GM12878 (cell line): ENCODE measurements at regions not wholly inside any gene's neighbourhood (a gene's known extent, or its start where the extent isn't known, plus 50 kb on each side); places are given as distances from the start of the nearest gene placed in this dataset.

Experiments
- ATAC-seq: fragments of 200-7000 bp; cut with Tn5 transposase; 3 replicates; pipeline ENCODE4 v1.9.1; 2020; ENCODE audit warnings: mild to moderate bottlenecking, moderate library complexity
- BruUV-seq: library from RNA; stranded (reverse); fragments of 400-500 nt; replicated peaks from 2 replicates; lab custom pipeline; 2021; lab: Mats Ljungman, UMichigan
- CTCF ChIA-PET: fragments of 300-600 bp; sonication (Branson Sonifier 250); formaldehyde crosslinking; extraction: SDS; loops from one replicate; lab custom pipeline; 2021; ENCODE audit warnings: inconsistent platforms; lab: Yijun Ruan, JAX
- POLR2A ChIA-PET: fragments of 350-600 bp; formaldehyde crosslinking; extraction: SDS; loops from one replicate; lab custom pipeline; 2021; ENCODE audit warnings: inconsistent platforms; lab: Charles Lee
- RAD21 ChIA-PET: fragments of 300-600 bp; sonication (Branson Sonifier 250); formaldehyde crosslinking; loops from one replicate; lab custom pipeline; 2023; ENCODE audit warnings: antibody characterized with exemption; ENCODE audit not compliant: unreplicated experiment; lab: Charles Lee
- SMC1A ChIA-PET: fragments of 300-600 bp; sonication (Branson Sonifier 250); formaldehyde crosslinking; loops from one replicate; lab custom pipeline; 2023; ENCODE audit not compliant: unreplicated experiment, uncharacterized antibody; lab: Charles Lee
- DNase-seq: peaks from one replicate; pipeline ENCODE4 v3.0.0-alpha.2; 2011; ENCODE audit warnings: low read depth, low spot score
- FAIRE-seq: peaks from 3 replicates; lab custom pipeline; 2011; peaks lifted over from hg19 to GRCh38; lab: Jason Lieb, UNC
- H2AFZ ChIP-seq: 2 replicates; pipeline ENCODE4 v1.6.0; 2011; ENCODE audit warnings: low read depth, low read length, control low read depth; ENCODE audit not compliant: control insufficient read depth
- H3K27ac ChIP-seq: 2 replicates; pipeline ENCODE4 v1.5.1; 2011; ENCODE audit warnings: control low read depth; ENCODE audit not compliant: control insufficient read depth, insufficient read depth
- H3K27me3 ChIP-seq, 2 experiments: replicated peaks in 1 of 2; 2 replicates each; pipeline versions ENCODE4 v1.6.0 to v1.6.1; 2011; ENCODE audit warnings: low read length in 1 of 2; ENCODE audit not compliant: control insufficient read depth in 2 of 2, insufficient read depth in 2 of 2
- H3K36me3 ChIP-seq, 2 experiments: 2 replicates each; pipeline ENCODE4 v1.5.1; 2011; ENCODE audit warnings: low read length in 1 of 2; ENCODE audit not compliant: control insufficient read depth in 2 of 2, insufficient read depth in 2 of 2
- H3K4me1 ChIP-seq: 2 replicates; pipeline ENCODE4 v1.6.1; 2011; ENCODE audit warnings: mild to moderate bottlenecking, low read length, moderate library complexity, mixed read lengths; ENCODE audit not compliant: control insufficient read depth, insufficient read depth
- H3K4me2 ChIP-seq: 2 replicates; pipeline ENCODE4 v1.6.0; 2011; ENCODE audit warnings: control low read depth; ENCODE audit not compliant: control insufficient read depth, insufficient read depth
- H3K4me3 ChIP-seq: fragments of 200-600 bp; sonication (generic); 2 replicates; pipeline ENCODE4 v1.5.1; 2016
- H3K79me2 ChIP-seq: 2 replicates; pipeline ENCODE4 v1.6.0; 2011; ENCODE audit warnings: low read length; ENCODE audit not compliant: control insufficient read depth, insufficient read depth
- H3K9ac ChIP-seq: 2 replicates; pipeline ENCODE4 v1.8.0; 2011; ENCODE audit warnings: low read length, control low read depth, mixed read lengths; ENCODE audit not compliant: control insufficient read depth, insufficient read depth
- H3K9me3 ChIP-seq: replicated peaks from 3 replicates; pipeline ENCODE4 v1.5.1; 2011; ENCODE audit warnings: mild to moderate bottlenecking, low read length; ENCODE audit not compliant: control insufficient read depth, insufficient read depth
- H4K20me1 ChIP-seq: 2 replicates; pipeline ENCODE4 v1.6.0; 2011; ENCODE audit not compliant: control insufficient read depth, insufficient read depth
- CUX1 ChIP-seq: IDR thresholded peaks from 2 replicates; pipeline ENCODE4 v1.6.1; 2012; ENCODE audit warnings: improper control_type of control experiment, low read depth, low read length; ENCODE audit not compliant: insufficient replicate concordance
- EGR1 ChIP-seq, 2 experiments: IDR thresholded peaks; 1 replicate in 1 of 2; 2 replicates in 1 of 2; pipeline ENCODE4 v1.6.1; 2011 to 2012; ENCODE audit warnings: low read depth in 2 of 2, low read length in 2 of 2, borderline replicate concordance in 1 of 2, mild to moderate bottlenecking in 1 of 2, moderate library complexity in 1 of 2
- ELK1 ChIP-seq: IDR thresholded peaks from 2 replicates; pipeline ENCODE4 v1.6.1; 2012; ENCODE audit warnings: low read depth, low read length, improper control_type of control experiment
- EP300 ChIP-seq, 2 experiments: fragments of 150-350 bp in 1 of 2; IDR thresholded peaks; 2 replicates each; pipeline ENCODE4 v1.6.1; 2011 to 2012; ENCODE audit warnings: low read depth in 2 of 2, low read length in 2 of 2, borderline replicate concordance in 1 of 2, improper control_type of control experiment in 1 of 2, inconsistent platforms in 1 of 2; ENCODE audit not compliant: control insufficient read depth in 1 of 2
- HCFC1 ChIP-seq: fragments of 150-350 bp; IDR thresholded peaks from 2 replicates; pipeline ENCODE4 v1.6.1; 2014; ENCODE audit warnings: low read length
- HDAC6 ChIP-seq: fragments of 200-600 bp; sonication (generic); IDR thresholded peaks from one replicate; pipeline ENCODE4 v1.8.0; 2017; ENCODE audit warnings: antibody characterized with exemption; ENCODE audit not compliant: unreplicated experiment
- JUNB ChIP-seq: IDR thresholded peaks from 2 replicates; pipeline ENCODE4 v1.6.1; 2016; ENCODE audit warnings: antibody characterized with exemption, mild to moderate bottlenecking
- MYB ChIP-seq: fragments of 150-350 bp; IDR thresholded peaks from 2 replicates; pipeline ENCODE4 v1.6.1; 2014; ENCODE audit warnings: mild to moderate bottlenecking, low read depth, low read length, borderline replicate concordance
- MYC ChIP-seq: IDR thresholded peaks from 2 replicates; pipeline ENCODE4 v1.6.1; 2011; ENCODE audit warnings: mild to moderate bottlenecking, low read length, moderate library complexity, inconsistent platforms; ENCODE audit not compliant: insufficient read depth, insufficient replicate concordance, insufficient read length, severe bottlenecking
- TBL1XR1 ChIP-seq: IDR thresholded peaks from 2 replicates; pipeline ENCODE4 v1.6.1; 2012; ENCODE audit warnings: low read depth, low read length, improper control_type of control experiment
- YBX1 ChIP-seq: fragments of 450-650 bp; IDR thresholded peaks from 2 replicates; pipeline ENCODE4 v1.6.1; 2016; ENCODE audit warnings: antibody characterized with exemption
- ZBED1 ChIP-seq: IDR thresholded peaks from 2 replicates; pipeline ENCODE4 v1.6.1; 2016; ENCODE audit warnings: borderline replicate concordance
- ZNF274 ChIP-seq: IDR thresholded peaks from one replicate; pipeline ENCODE4 v1.8.0; 2011; ENCODE audit not compliant: insufficient read length, insufficient read depth
- WGBS: methylation state at CpG from one replicate; pipeline ENCODE4 v1.1.6; 2016; ENCODE audit warnings: low lambda C conversion rate; ENCODE audit not compliant: insufficient replicate concordance, insufficient coverage; ENCODE audit errors: missing lambda C conversion rate; 5-methylcytosine and 5-hydroxymethylcytosine counted together
- in situ Hi-C: fragments of 300-500 bp; cut with MboI; formaldehyde crosslinking; loops from 9 replicates; pipeline ENCODE4 v1.14.3; 2018; ENCODE audit warnings: mixed read lengths
- intact Hi-C: fragments of 100-400 bp; cut with micrococcal nuclease; formaldehyde crosslinking; loops from one replicate; pipeline ENCODE4 v1.14.2; 2022; ENCODE audit not compliant: unreplicated experiment

- DNase-seq (no peak), FAIRE-seq (no peak), ATAC-seq (no peak)
- RAD21 ChIA-PET, result no interaction called here
- Histone ChIP-seq H2AFZ (no peak overlapping the region), H3K27ac (no peak overlapping the region), H3K9ac (no peak overlapping the region), H3K4me1 (no peaks in the 10 kb centered on the region), H4K20me1 (no peaks in the 10 kb centered on the region), H3K9me3 (no peaks in the 10 kb centered on the region), H3K4me3 (no peak overlapping the region), H3K4me2 (no peak overlapping the region), H3K79me2 (no peaks in the 10 kb centered on the region), H3K36me3 (no peaks in the 10 kb centered on the region), H3K27me3 (no peaks in the 10 kb centered on the region)
- no TSS peak for BruUV-seq
- intact Hi-C loops, result no loop called here
- POLR2A ChIA-PET, result no interaction called here
- SMC1A ChIA-PET, result no interaction called here
- WGBS, result 3% methylated on average over 3 of the region's 3 CpGs
- in situ Hi-C loops, result no loop called here
- CTCF ChIA-PET, result no interaction called here
- TF ChIP-seq CUX1 (no peak), HCFC1 (no peak), EGR1 (IDR thresholded peaks at IDR 0.05; ENCODE audit: borderline replicate concordance in 1 of 2, low read depth in 2 of 2, low read length in 2 of 2) (no peak), TBL1XR1 (no peak), ZBED1 (no peak), EP300 (IDR thresholded peaks at IDR 0.05; ENCODE audit: borderline replicate concordance in 1 of 2, control insufficient read depth in 1 of 2, low read depth in 2 of 2, low read length in 2 of 2) (no peak), YBX1 (no peak), ZNF274 (no peak), ELK1 (no peak), HDAC6 (no peak), MYB (no peak), JUNB (no peak), MYC (no peak)
- TF ChIP-seq, all 136 proteins: peak for 0
Observed at GRCh38 chr11:28956446-28956845, 848.3 kb downstream of the METTL15 start.
